ENCODE measurements at regions not wholly inside any gene's neighbourhood (a gene's known extent, or its start where the extent isn't known, plus 50 kb on each side); places are given as distances from the start of the nearest gene placed in this dataset.
"Not testable (repeated sequence)": the region's sequence is repeated elsewhere in the genome, so short reads cannot be mapped to it uniquely, and the experiment has no call there.

DNA sequence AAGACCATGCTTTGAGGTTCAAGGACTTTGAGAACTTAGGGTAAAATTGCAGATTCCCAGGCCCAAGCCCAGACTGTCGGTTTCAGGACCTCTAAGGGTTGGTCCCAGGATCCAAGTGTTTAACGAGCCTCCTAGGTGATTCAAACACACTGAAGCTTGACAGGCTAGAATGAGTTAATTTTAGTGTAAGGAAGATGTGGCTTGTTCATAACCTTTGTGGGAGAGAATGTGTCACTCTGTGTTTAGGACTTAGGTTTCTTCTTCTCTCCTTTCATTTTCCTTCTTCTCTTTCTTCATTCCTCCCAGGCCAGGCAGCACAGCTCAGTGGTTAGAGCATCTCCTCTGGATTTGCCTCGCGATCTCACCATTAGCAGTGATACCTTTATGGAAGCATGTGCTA is 104.8 kb upstream of the KCNG1 start:
- no peaks in the 10 kb centered on the region for H3K4me1 ChIP-seq (ENCODE audit: insufficient read depth)
- intact Hi-C loops (cut with DNase I), result no loop called here
- no peaks in the 10 kb centered on the region for H3K27me3 ChIP-seq
- TF ChIP-seq POLR2A (IDR thresholded peaks at IDR 0.05) (no peak), EP300 (IDR thresholded peaks at IDR 0.05) (no peak)
- TF ChIP-seq, protein P1, sequence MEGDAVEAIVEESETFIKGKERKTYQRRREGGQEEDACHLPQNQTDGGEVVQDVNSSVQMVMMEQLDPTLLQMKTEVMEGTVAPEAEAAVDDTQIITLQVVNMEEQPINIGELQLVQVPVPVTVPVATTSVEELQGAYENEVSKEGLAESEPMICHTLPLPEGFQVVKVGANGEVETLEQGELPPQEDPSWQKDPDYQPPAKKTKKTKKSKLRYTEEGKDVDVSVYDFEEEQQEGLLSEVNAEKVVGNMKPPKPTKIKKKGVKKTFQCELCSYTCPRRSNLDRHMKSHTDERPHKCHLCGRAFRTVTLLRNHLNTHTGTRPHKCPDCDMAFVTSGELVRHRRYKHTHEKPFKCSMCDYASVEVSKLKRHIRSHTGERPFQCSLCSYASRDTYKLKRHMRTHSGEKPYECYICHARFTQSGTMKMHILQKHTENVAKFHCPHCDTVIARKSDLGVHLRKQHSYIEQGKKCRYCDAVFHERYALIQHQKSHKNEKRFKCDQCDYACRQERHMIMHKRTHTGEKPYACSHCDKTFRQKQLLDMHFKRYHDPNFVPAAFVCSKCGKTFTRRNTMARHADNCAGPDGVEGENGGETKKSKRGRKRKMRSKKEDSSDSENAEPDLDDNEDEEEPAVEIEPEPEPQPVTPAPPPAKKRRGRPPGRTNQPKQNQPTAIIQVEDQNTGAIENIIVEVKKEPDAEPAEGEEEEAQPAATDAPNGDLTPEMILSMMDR (IDR thresholded peaks at IDR 0.05), result no peak
- H3K4me3 ChIP-seq, result no peak overlapping the region
- no peaks in the 10 kb centered on the region for H3K36me3 ChIP-seq
- no peak overlapping the region for H3K27ac ChIP-seq
- WGBS, 3 donors, result 67 to 88% (median 85%) methylated on average over 4 of the region's 4 CpGs
- no peaks in the 10 kb centered on the region for H3K9me3 ChIP-seq
- DNase-seq, result no peak

DNA sequence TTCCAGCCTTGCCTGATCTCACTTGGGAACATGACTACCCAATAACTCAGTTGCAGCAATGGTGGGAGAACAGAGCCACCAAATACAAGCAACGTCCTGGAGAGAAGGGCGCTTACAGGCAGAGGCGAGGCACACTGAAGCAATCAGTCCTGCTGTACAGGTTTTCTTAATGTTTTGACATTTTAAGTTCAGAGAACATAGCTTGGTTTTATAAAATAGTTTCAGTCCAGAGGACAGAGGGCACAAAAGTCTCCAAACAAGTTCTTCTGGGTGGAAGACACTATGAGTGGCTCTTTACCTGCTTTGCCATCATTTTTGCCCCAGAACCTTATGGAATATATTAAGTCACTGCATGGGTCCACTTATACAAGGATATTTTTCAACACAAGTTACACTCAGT is 103.4 kb upstream of the KCNG1 start:
- Histone ChIP-seq H3K27me3 (no peaks in the 10 kb centered on the region), H3K27ac (no peak overlapping the region), H3K36me3 (no peaks in the 10 kb centered on the region), H3K4me1 (ENCODE audit: insufficient read depth) (peaks cover 7% of the 10 kb centered on the region), H3K9me3 (no peaks in the 10 kb centered on the region), H3K4me3 (no peak overlapping the region)
- 82 to 89% (median 87%) methylated on average over 3 of the region's 3 CpGs for WGBS, 3 donors
- no peak for DNase-seq
- intact Hi-C loops (cut with DNase I), result no loop called here
- TF ChIP-seq POLR2A (IDR thresholded peaks at IDR 0.05) (no peak), EP300 (IDR thresholded peaks at IDR 0.05) (no peak)
- TF ChIP-seq, protein P1 (IDR thresholded peaks at IDR 0.05), result no peak

DNA sequence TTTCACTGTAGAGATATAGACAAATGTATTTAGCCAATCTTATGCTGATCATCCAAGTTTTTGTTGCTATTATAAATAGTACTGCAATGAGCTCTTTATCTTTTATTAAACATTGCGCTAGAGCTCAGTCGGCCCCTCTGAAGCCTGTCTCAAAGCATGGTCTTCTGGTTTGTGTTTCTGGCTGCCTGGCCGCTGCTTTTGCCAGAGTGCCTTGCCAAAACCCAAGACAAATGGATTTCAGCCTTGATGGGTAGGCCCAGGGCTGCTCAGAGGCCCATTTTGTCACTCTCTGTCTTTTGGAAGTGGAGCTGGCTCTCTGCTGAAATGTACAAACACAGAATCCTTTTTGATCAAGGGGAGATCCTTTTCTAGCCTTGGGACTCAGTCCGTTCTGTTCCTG is 102.9 kb upstream of the KCNG1 start:
- intact Hi-C loops (cut with DNase I), result no loop called here
- WGBS, 3 donors, result 13 to 24% (median 21%) methylated on average over 4 of the region's 4 CpGs
- TF ChIP-seq EP300 (IDR thresholded peaks at IDR 0.05) (no peak), POLR2A (IDR thresholded peaks at IDR 0.05) (no peak)
- TF ChIP-seq, protein P1 (IDR thresholded peaks at IDR 0.05), result no peak
- no peaks in the 10 kb centered on the region for H3K36me3 ChIP-seq
- H3K27me3 ChIP-seq, result no peaks in the 10 kb centered on the region
- H3K4me1 ChIP-seq (ENCODE audit: insufficient read depth), result peaks cover 9% of the 10 kb centered on the region
- H3K9me3 ChIP-seq, result no peaks in the 10 kb centered on the region
- H3K27ac ChIP-seq, result no peak overlapping the region
- H3K4me3 ChIP-seq, result no peak overlapping the region
- peak in 4 of 5 donors; percentile 33 to 65 (median 48) for DNase-seq

DNA sequence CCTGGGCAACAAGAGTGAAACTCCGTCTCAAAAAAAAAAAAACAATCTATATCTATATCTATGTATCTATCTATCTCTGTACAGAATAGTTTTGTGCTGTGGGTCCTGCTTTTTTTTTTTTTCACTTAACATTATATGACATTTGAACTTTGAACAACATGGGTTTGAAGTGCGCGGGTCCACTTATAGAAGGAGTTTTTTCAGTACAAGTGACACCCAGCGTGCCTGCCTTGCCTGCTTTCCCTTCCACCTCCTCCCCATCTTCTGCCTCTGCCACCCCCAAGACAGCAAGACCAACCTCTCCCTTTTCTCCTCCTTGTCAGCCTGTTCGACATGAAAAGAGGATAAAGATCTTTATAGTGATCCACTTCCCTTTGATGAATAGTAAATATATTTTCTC is 102.2 kb upstream of the KCNG1 start:
- no peak overlapping the region for H3K27ac ChIP-seq
- no peaks in the 10 kb centered on the region for H3K27me3 ChIP-seq
- 69 to 88% (median 86%) methylated on average over 5 of the region's 5 CpGs for WGBS, 3 donors
- H3K4me3 ChIP-seq, result no peak overlapping the region
- H3K9me3 ChIP-seq, result no peaks in the 10 kb centered on the region
- no peaks in the 10 kb centered on the region for H3K36me3 ChIP-seq
- TF ChIP-seq, protein P1 (IDR thresholded peaks at IDR 0.05), result no peak
- TF ChIP-seq EP300 (IDR thresholded peaks at IDR 0.05), result no peak
- no peak for TF ChIP-seq POLR2A (IDR thresholded peaks at IDR 0.05)
- intact Hi-C loops (cut with DNase I), result no loop called here
- DNase-seq, result no peak
- H3K4me1 ChIP-seq (ENCODE audit: insufficient read depth), result peaks cover 11% of the 10 kb centered on the region

DNA sequence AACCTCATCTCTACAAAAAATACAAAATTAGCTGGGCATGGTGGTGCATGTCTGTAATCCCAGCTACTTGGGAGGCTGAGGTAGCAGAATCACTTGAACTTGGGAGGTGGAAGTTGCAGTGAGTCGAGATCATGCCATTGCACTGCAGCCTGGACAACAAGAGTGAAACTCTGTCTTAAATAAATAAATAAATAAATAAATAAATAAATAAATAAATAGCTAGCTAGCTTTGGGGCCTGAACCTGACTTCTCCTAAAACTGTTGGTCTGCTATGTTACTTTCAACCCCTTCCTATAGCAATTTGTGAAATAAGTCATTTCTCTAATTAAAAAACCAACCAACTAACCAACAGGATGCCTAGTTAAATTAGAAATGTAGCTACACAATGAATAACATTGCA is 101.0 kb upstream of the KCNG1 start:
- H3K4me3 ChIP-seq; H3K27me3 ChIP-seq; DNase-seq; H3K36me3 ChIP-seq; H3K9me3 ChIP-seq; H3K27ac ChIP-seq; intact Hi-C loops (cut with DNase I): not testable (repeated sequence)
- 87 to 98% (median 97%) methylated on average over 1 of the region's 1 CpG for WGBS, 3 donors
- peaks cover 13% of the 10 kb centered on the region for H3K4me1 ChIP-seq (ENCODE audit: insufficient read depth)
